ENCODE measurements at regions not wholly inside any gene's neighbourhood (a gene's known extent, or its start where the extent isn't known, plus 50 kb on each side); places are given as distances from the start of the nearest gene placed in this dataset.
A peak's percentile ranks its signal among the peaks of the same experiment; 100 is the strongest.
"Not testable (repeated sequence)": the region's sequence is repeated elsewhere in the genome, so short reads cannot be mapped to it uniquely, and the experiment has no call there.

GRCh38 chr10:21366108-21366507 is 159.4 kb downstream of the SKIDA1 start:
- FAIRE-seq (peak; percentile 91), DNase-seq (ENCODE audit: low spot score) (peak; percentile 95)

GRCh38 chr10:21364196-21365114 is 161.0 kb downstream of the SKIDA1 start:
- FAIRE-seq (peak; percentile 94), DNase-seq (ENCODE audit: low spot score) (peak; percentile 93)

- DNase-seq (ENCODE audit: low spot score): no peak
- FAIRE-seq: no peak
Observed at GRCh38 chr10:21363731-21364104, 161.8 kb downstream of the SKIDA1 start.

- DNase-seq (ENCODE audit: low spot score) (peak; percentile 39), FAIRE-seq (peak; percentile 65)
Observed at GRCh38 chr10:21363092-21363730, 162.3 kb downstream of the SKIDA1 start.

GRCh38 chr10:21359202-21359601 is 166.3 kb downstream of the SKIDA1 start:
- no peak for FAIRE-seq
- no peak for DNase-seq (ENCODE audit: low spot score)

- peak; percentile 16 for DNase-seq (ENCODE audit: low spot score)
- FAIRE-seq: no peak
Observed at GRCh38 chr10:21355591-21356011, 169.9 kb downstream of the SKIDA1 start.

- no peak for FAIRE-seq
Observed at GRCh38 chr10:21352886-21353285, 172.6 kb downstream of the SKIDA1 start.

GRCh38 chr10:21351594-21351993 is 173.9 kb downstream of the SKIDA1 start:
- FAIRE-seq; DNase-seq (ENCODE audit: low spot score): not testable (repeated sequence)

More at GRCh38 chr10:21352886-21353285, 172.6 kb downstream of the SKIDA1 start:
- no peak for DNase-seq (ENCODE audit: low spot score)

GRCh38 chr10:21349912-21350286 is 175.6 kb downstream of the SKIDA1 start:
- FAIRE-seq: no peak
- DNase-seq (ENCODE audit: low spot score): no peak

GRCh38 chr10:21347785-21348170 is 177.7 kb downstream of the SKIDA1 start:
- no peak for FAIRE-seq
- no peak for DNase-seq (ENCODE audit: low spot score)

GRCh38 chr10:21347043-21347784 is 178.3 kb downstream of the SKIDA1 start:
- no peak for FAIRE-seq
- no peak for DNase-seq (ENCODE audit: low spot score)

GRCh38 chr10:21343087-21343486 is 182.4 kb downstream of the SKIDA1 start:
- DNase-seq (ENCODE audit: low spot score) (no peak), FAIRE-seq (no peak)

- DNase-seq (ENCODE audit: low spot score); FAIRE-seq: not testable (repeated sequence)
Observed at GRCh38 chr10:21342499-21342898, 183.0 kb downstream of the SKIDA1 start.

GRCh38 chr10:21340331-21340730 is 185.2 kb downstream of the SKIDA1 start:
- FAIRE-seq (peak; percentile 69), DNase-seq (ENCODE audit: low spot score) (peak; percentile 71)

- no peak for DNase-seq (ENCODE audit: low spot score)
- no peak for FAIRE-seq
Observed at GRCh38 chr10:21337171-21337792, 188.2 kb downstream of the SKIDA1 start.

GRCh38 chr10:21336476-21337170 is 188.9 kb downstream of the SKIDA1 start:
- DNase-seq (ENCODE audit: low spot score) (peak; percentile 98), FAIRE-seq (peak; percentile 95)

GRCh38 chr10:21334891-21335696 is 190.4 kb downstream of the SKIDA1 start:
- peak; percentile 95 for DNase-seq (ENCODE audit: low spot score)
- peak; percentile 91 for FAIRE-seq

GRCh38 chr10:21330628-21331020 is 194.9 kb downstream of the SKIDA1 start:
- DNase-seq (ENCODE audit: low spot score): no peak
- no peak for FAIRE-seq

GRCh38 chr10:21329995-21330627 is 195.4 kb downstream of the SKIDA1 start:
- FAIRE-seq (peak; percentile 79), DNase-seq (ENCODE audit: low spot score) (peak; percentile 89)
